PC-3 (cell line): ENCODE measurements at regions not wholly inside any gene's neighbourhood (a gene's known extent, or its start where the extent isn't known, plus 50 kb on each side); places are given as distances from the start of the nearest gene placed in this dataset.

Experiments used
- CTCF ChIP-seq: fragments of 300-600 bp; sonication (generic); conservative IDR thresholded peaks from 2 replicates; pipeline ENCODE4 v1.5.1; 2017; ENCODE audit warnings: antibody characterized with exemption, low read depth, mild to moderate bottlenecking, low read length
- EZH2phosphoT487 ChIP-seq: fragments of 300-600 bp; sonication (generic); IDR thresholded peaks from 2 replicates; pipeline ENCODE4 v1.6.1; 2018; ENCODE audit warnings: mild to moderate bottlenecking, antibody characterized with exemption, low read length, borderline replicate concordance

GRCh38 chr3:137103739-137104138 lies 146.0 kb downstream of the IL20RB start:
- TF ChIP-seq EZH2phosphoT487 = no peak
- TF ChIP-seq CTCF = no peak
